Fibroblast of lung (primary cell): ENCODE measurements at regions not wholly inside any gene's neighbourhood (a gene's known extent, or its start where the extent isn't known, plus 50 kb on each side); places are given as distances from the start of the nearest gene placed in this dataset.

Source experiments
- DNase-seq, 2 donors: peaks; one replicate each; pipeline versions ENCODE4 v3.0.0 to v3.0.0-alpha.2; 2010; ENCODE audit warnings: low read depth in 2 of 2
- H2AFZ ChIP-seq: 2 replicates; pipeline ENCODE4 v1.5.1; 2012; ENCODE audit warnings: low read length, control low read depth, inconsistent platforms
- H3K27ac ChIP-seq: 2 replicates; pipeline ENCODE4 v1.5.1; 2011; ENCODE audit warnings: low read length, control low read depth; ENCODE audit not compliant: insufficient read depth
- H3K27me3 ChIP-seq: 2 replicates; pipeline ENCODE4 v1.5.1; 2011; ENCODE audit warnings: mild to moderate bottlenecking, low read length; ENCODE audit not compliant: control insufficient read depth, insufficient read depth
- H3K36me3 ChIP-seq: 2 replicates; pipeline ENCODE4 v1.5.1; 2011; ENCODE audit warnings: low read length; ENCODE audit not compliant: control insufficient read depth, insufficient read depth
- H3K4me1 ChIP-seq: 2 replicates; pipeline ENCODE4 v1.5.1; 2011; ENCODE audit warnings: low read length; ENCODE audit not compliant: control insufficient read depth, insufficient read depth; ENCODE audit errors: extremely low read depth
- H3K4me2 ChIP-seq: 2 replicates; pipeline ENCODE4 v1.5.1; 2011; ENCODE audit warnings: low read length, control low read depth; ENCODE audit not compliant: insufficient read depth; ENCODE audit errors: extremely low read depth
- H3K4me3 ChIP-seq, 4 experiments: fragments of 200-600 bp in 1 of 4; sonication (generic) in 1 of 4; replicated peaks in 1 of 4; 2 replicates each; pipeline ENCODE4 v1.5.1; 2011 to 2016; ENCODE audit warnings: low read length in 4 of 4, low read depth in 3 of 4, mild to moderate bottlenecking in 3 of 4, control low read depth in 2 of 4, inconsistent platforms in 1 of 4, mixed read lengths in 1 of 4; ENCODE audit not compliant: insufficient read depth in 1 of 4; ENCODE audit errors: control extremely low read depth in 1 of 4
- H3K79me2 ChIP-seq: 2 replicates; pipeline ENCODE4 v1.5.1; 2012; ENCODE audit warnings: mild to moderate bottlenecking, low read length, inconsistent platforms; ENCODE audit not compliant: control insufficient read depth, insufficient read depth
- H3K9ac ChIP-seq: 2 replicates; pipeline ENCODE4 v1.5.1; 2011; ENCODE audit warnings: mild to moderate bottlenecking, low read length, control low read depth; ENCODE audit not compliant: insufficient read depth
- H3K9me3 ChIP-seq: 2 replicates; pipeline ENCODE4 v1.5.1; 2012; ENCODE audit warnings: low read depth, low read length; ENCODE audit not compliant: control insufficient read depth, insufficient read depth
- H4K20me1 ChIP-seq: 2 replicates; pipeline ENCODE4 v1.5.1; 2011; ENCODE audit warnings: low read length; ENCODE audit not compliant: control insufficient read depth, insufficient read depth; ENCODE audit errors: extremely low read depth
- CTCF ChIP-seq, 2 donors: IDR thresholded peaks in 1 of 2; conservative IDR thresholded peaks in 1 of 2; 1 replicate in 1 of 2; 2 replicates in 1 of 2; pipeline ENCODE4 v1.5.1; 2011 to 2012; ENCODE audit warnings: low read length in 2 of 2, control low read depth in 1 of 2, inconsistent platforms in 1 of 2, low read depth in 1 of 2, mild to moderate bottlenecking in 1 of 2
- EZH2 ChIP-seq: IDR thresholded peaks from 2 replicates; pipeline ENCODE4 v1.5.1; 2012; ENCODE audit warnings: low read length, control low read depth, mild to moderate bottlenecking; ENCODE audit errors: missing control alignments

- Histone ChIP-seq H2AFZ (no peak overlapping the region), H3K4me2 (no peak overlapping the region), H3K9ac (no peak overlapping the region), H4K20me1 (no peaks in the 10 kb centered on the region), H3K27me3 (no peaks in the 10 kb centered on the region), H3K4me1 (no peaks in the 10 kb centered on the region), H3K4me3 (no peak overlapping the region), H3K9me3 (no peaks in the 10 kb centered on the region), H3K79me2 (no peaks in the 10 kb centered on the region), H3K27ac (no peak overlapping the region), H3K36me3 (no peaks in the 10 kb centered on the region)
- no peak for DNase-seq
- TF ChIP-seq EZH2 (no peak), CTCF (conservative IDR thresholded peaks at IDR 0.05 in 1 of 2, IDR thresholded peaks at IDR 0.05 in 1 of 2; ENCODE audit: low read depth in 1 of 2, low read length in 2 of 2) (no peak)
Measured at GRCh38 chr14:98192946-98193345, 1079.1 kb downstream of the BCL11B start.

GRCh38 chr14:98194821-98195220 lies 1077.2 kb downstream of the BCL11B start:
- no peak overlapping the region for H3K27ac ChIP-seq
- no peak for TF ChIP-seq CTCF (conservative IDR thresholded peaks at IDR 0.05 in 1 of 2, IDR thresholded peaks at IDR 0.05 in 1 of 2; ENCODE audit: low read depth in 1 of 2, low read length in 2 of 2)
- TF ChIP-seq EZH2 = no peak
- H3K36me3 ChIP-seq = no peaks in the 10 kb centered on the region
- H3K27me3 ChIP-seq = no peaks in the 10 kb centered on the region
- H3K4me3 ChIP-seq = no peak overlapping the region
- no peak overlapping the region for H3K4me2 ChIP-seq
- H4K20me1 ChIP-seq = no peaks in the 10 kb centered on the region
- no peaks in the 10 kb centered on the region for H3K9me3 ChIP-seq
- no peaks in the 10 kb centered on the region for H3K79me2 ChIP-seq
- no peak overlapping the region for H3K9ac ChIP-seq
- no peak overlapping the region for H2AFZ ChIP-seq
- H3K4me1 ChIP-seq = no peaks in the 10 kb centered on the region
- no peak for DNase-seq

- no peaks in the 10 kb centered on the region for H4K20me1 ChIP-seq
- no peaks in the 10 kb centered on the region for H3K79me2 ChIP-seq
- no peaks in the 10 kb centered on the region for H3K4me1 ChIP-seq
- H3K4me3 ChIP-seq = no peak overlapping the region
- no peaks in the 10 kb centered on the region for H3K9me3 ChIP-seq
- no peaks in the 10 kb centered on the region for H3K36me3 ChIP-seq
- H3K4me2 ChIP-seq = no peak overlapping the region
- H3K9ac ChIP-seq = no peak overlapping the region
- no peaks in the 10 kb centered on the region for H3K27me3 ChIP-seq
- TF ChIP-seq CTCF (conservative IDR thresholded peaks at IDR 0.05 in 1 of 2, IDR thresholded peaks at IDR 0.05 in 1 of 2; ENCODE audit: low read depth in 1 of 2, low read length in 2 of 2) = no peak
- TF ChIP-seq EZH2 = no peak
- no peak for DNase-seq
- H2AFZ ChIP-seq = no peak overlapping the region
- H3K27ac ChIP-seq = no peak overlapping the region
Measured at GRCh38 chr14:98195256-98195655, 1076.7 kb downstream of the BCL11B start.
